Sigmoid colon (tissue), 6 donors: ENCODE measurements at regions not wholly inside any gene's neighbourhood (a gene's known extent, or its start where the extent isn't known, plus 50 kb on each side); places are given as distances from the start of the nearest gene placed in this dataset.

Experiments used
- DNase-seq: peaks from one replicate; pipeline ENCODE4 v3.0.0-alpha.2; 2019
- H3K27ac ChIP-seq, 4 donors: fragments of 200-600 bp; sonication (generic); one replicate each; pipeline ENCODE4 v1.5.1; 2016 to 2019; ENCODE audit warnings: mild to moderate bottlenecking in 1 of 4
- H3K27me3 ChIP-seq, 3 donors: fragments of 200-600 bp; sonication (generic); one replicate each; pipeline ENCODE4 v1.5.1; 2019; ENCODE audit warnings: mild to moderate bottlenecking in 1 of 3
- H3K36me3 ChIP-seq, 4 donors: fragments of 200-600 bp; sonication (generic); one replicate each; pipeline ENCODE4 v1.5.1; 2016 to 2019
- H3K4me1 ChIP-seq, 4 donors: fragments of 200-600 bp; sonication (generic); one replicate each; pipeline ENCODE4 v1.5.1; 2017 to 2019
- H3K4me3 ChIP-seq, 4 donors: fragments of 200-600 bp; sonication (generic); one replicate each; pipeline ENCODE4 v1.5.1; 2017 to 2019; ENCODE audit warnings: mild to moderate bottlenecking in 2 of 4, moderate library complexity in 1 of 4
- H3K9me3 ChIP-seq, 4 donors: fragments of 200-600 bp in 3 of 4; sonication (generic) in 3 of 4; one replicate each; pipeline versions ENCODE4 v1.5.1 to v1.6.1; 2013 to 2019
- EP300 ChIP-seq, 4 donors: sonication (generic); formaldehyde crosslinking; IDR thresholded peaks; one replicate each; pipeline ENCODE4 v1.6.1; 2017; ENCODE audit warnings: antibody characterized with exemption in 4 of 4
- POLR2A ChIP-seq, 2 donors: fragments of 450-650 bp; IDR thresholded peaks; one replicate each; pipeline ENCODE4 v1.6.1; 2016; ENCODE audit warnings: antibody characterized with exemption in 2 of 2, mild to moderate bottlenecking in 2 of 2, moderate library complexity in 2 of 2
- POLR2AphosphoS5 ChIP-seq, 4 donors: sonication (generic); formaldehyde crosslinking; IDR thresholded peaks; one replicate each; pipeline ENCODE4 v1.6.1; 2017; ENCODE audit warnings: antibody characterized with exemption in 4 of 4
- WGBS, 2 donors: extraction: QIAGEN DNeasy Blood & Tissue Kit; methylation state at CpG; one replicate each; pipeline ENCODE4 v1.1.7; 2013; 5-methylcytosine and 5-hydroxymethylcytosine counted together
- intact Hi-C: fragments of 100-400 bp; cut with DNase I; formaldehyde crosslinking; loops from one replicate; pipeline ENCODE4 v1.15.1; 2023
- TF ChIP-seq, protein P1 (sequence below), 4 experiments: fragments of 450-650 bp in 3 of 4; fragments of 200-600 bp in 1 of 4; IDR thresholded peaks; one replicate each; pipeline ENCODE4 v1.5.1; 2016 to 2019; ENCODE audit warnings: antibody characterized with exemption in 4 of 4, mild to moderate bottlenecking in 3 of 4, moderate library complexity in 2 of 4
- donor health status: healthy with polysubstance abuse.
- donor health status: healthy.

DNA sequence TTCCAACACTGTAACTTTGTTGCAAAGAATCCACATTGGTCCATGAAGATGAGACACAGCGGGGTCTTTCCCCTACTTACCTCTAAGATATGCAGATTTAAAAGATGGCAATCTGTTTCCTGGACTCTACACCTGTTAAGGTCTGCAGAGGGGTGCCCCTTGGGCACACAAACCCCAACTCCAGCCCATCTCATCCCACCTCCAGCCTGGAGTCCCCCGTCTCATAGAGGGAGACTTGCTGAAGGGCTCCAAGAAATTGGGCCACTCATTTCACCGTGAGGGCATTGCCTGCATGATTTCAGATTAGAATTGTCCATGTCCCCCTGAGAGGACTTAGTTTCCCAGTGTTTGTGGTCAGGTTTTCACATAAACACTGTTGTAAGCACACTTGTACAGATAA is 365.7 kb downstream of the IRX2 start:
- TF ChIP-seq, protein P1, sequence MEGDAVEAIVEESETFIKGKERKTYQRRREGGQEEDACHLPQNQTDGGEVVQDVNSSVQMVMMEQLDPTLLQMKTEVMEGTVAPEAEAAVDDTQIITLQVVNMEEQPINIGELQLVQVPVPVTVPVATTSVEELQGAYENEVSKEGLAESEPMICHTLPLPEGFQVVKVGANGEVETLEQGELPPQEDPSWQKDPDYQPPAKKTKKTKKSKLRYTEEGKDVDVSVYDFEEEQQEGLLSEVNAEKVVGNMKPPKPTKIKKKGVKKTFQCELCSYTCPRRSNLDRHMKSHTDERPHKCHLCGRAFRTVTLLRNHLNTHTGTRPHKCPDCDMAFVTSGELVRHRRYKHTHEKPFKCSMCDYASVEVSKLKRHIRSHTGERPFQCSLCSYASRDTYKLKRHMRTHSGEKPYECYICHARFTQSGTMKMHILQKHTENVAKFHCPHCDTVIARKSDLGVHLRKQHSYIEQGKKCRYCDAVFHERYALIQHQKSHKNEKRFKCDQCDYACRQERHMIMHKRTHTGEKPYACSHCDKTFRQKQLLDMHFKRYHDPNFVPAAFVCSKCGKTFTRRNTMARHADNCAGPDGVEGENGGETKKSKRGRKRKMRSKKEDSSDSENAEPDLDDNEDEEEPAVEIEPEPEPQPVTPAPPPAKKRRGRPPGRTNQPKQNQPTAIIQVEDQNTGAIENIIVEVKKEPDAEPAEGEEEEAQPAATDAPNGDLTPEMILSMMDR (IDR thresholded peaks at IDR 0.05), result no peak
- no peaks in the 10 kb centered on the region for H3K36me3 ChIP-seq
- H3K27ac ChIP-seq, result no peak overlapping the region
- no peaks in the 10 kb centered on the region for H3K9me3 ChIP-seq
- no peak overlapping the region for H3K4me3 ChIP-seq
- peaks cover 0 to 16% (median 0%) of the 10 kb centered on the region in 3 donors for H3K27me3 ChIP-seq
- peaks cover 0 to 6% (median 0%) of the 10 kb centered on the region in 4 donors for H3K4me1 ChIP-seq
- 50 to 84% methylated on average over 3 of the region's 3 CpGs for WGBS, 2 donors
- no peak for DNase-seq
- intact Hi-C loops, result no loop called here

DNA sequence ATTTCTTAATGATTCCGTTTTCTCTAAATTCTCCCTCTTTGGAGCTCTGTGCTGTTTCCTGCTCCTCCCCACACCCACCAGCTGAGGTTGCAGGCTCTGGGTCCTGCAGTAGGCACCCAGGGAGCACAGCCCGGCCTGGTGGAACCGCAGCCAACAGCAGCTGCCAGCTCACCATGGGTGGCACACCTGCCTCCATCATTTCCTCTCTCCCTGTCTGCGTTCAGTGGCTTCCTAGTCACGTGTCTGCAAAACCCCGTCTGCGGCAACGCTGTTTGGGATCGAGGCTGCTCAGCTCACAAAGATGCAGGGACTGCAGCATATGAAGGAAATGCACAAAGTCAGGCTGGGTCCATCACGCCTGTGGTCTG is 367.8 kb downstream of the IRX2 start:
- TF ChIP-seq EP300 (IDR thresholded peaks at IDR 0.05), result no peak
- no peak for TF ChIP-seq POLR2A (IDR thresholded peaks at IDR 0.05)
- H3K27me3 ChIP-seq, result peaks cover 0 to 13% (median 0%) of the 10 kb centered on the region in 3 donors
- intact Hi-C loops, result no loop called here
- no peaks in the 10 kb centered on the region for H3K9me3 ChIP-seq
- no peak for DNase-seq
- no peak overlapping the region for H3K4me3 ChIP-seq
- peaks cover 0 to 6% (median 0%) of the 10 kb centered on the region in 4 donors for H3K4me1 ChIP-seq
- WGBS, 2 donors, result 77 to 78% methylated on average over 10 of the region's 10 CpGs
- no peak overlapping the region for H3K27ac ChIP-seq
- no peaks in the 10 kb centered on the region for H3K36me3 ChIP-seq

DNA sequence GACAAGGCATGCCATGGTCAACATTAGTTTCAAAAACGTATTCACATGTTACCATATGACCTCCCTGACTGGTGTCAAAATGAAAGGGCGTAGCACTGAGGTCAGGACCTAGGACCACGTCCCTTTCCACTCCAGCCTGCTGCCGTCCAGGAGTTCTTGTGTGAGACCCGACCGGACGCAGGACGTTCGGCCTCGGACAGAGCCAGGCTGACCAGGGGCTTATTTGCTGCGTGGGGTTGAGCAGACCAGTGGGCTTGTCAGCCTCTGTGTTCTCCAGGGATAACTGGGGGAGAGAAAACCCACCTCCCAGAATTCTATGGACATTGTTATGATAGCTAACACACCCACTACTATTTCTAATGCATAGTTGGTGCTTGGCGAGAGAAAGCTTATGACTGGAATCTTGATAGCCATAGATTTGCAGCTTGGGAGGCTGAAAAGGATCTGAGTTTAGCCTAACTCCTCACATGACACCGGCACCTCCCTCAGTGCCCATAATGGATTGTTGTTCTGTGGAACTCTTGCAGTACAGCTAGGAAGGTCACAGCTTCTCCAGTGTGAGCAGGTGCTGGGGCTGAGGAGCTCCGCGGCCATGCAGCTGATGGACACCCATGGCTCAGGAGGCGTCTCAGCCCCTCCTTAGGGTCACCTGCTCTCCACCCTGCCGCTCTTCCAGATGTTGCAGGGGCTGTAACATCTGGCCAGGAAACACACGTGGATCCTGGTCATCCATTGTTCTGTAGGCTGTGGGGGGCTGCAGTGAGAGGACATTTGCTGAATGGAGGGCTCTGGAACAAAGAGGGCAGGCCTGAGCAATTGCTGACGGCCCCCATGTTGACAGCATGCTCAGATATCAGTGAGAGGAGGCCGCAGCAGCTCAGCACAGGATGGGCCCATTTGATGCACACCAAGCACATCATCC is 368.4 kb downstream of the IRX2 start:
- Histone ChIP-seq H3K4me1 (peaks cover 0 to 3% (median 0%) of the 10 kb centered on the region in 4 donors), H3K36me3 (no peaks in the 10 kb centered on the region), H3K9me3 (no peaks in the 10 kb centered on the region), H3K4me3 (no peak overlapping the region), H3K27ac (no peak overlapping the region), H3K27me3 (peaks cover 0 to 10% (median 0%) of the 10 kb centered on the region in 3 donors)
- TF ChIP-seq POLR2A (IDR thresholded peaks at IDR 0.05) (no peak), EP300 (IDR thresholded peaks at IDR 0.05) (no peak), POLR2AphosphoS5 (IDR thresholded peaks at IDR 0.05) (no peak)
- TF ChIP-seq, protein P1 (IDR thresholded peaks at IDR 0.05), result no peak
- DNase-seq, result no peak
- intact Hi-C loops, result no loop called here
- WGBS, 2 donors, result 75 to 78% methylated on average over 20 of the region's 20 CpGs

DNA sequence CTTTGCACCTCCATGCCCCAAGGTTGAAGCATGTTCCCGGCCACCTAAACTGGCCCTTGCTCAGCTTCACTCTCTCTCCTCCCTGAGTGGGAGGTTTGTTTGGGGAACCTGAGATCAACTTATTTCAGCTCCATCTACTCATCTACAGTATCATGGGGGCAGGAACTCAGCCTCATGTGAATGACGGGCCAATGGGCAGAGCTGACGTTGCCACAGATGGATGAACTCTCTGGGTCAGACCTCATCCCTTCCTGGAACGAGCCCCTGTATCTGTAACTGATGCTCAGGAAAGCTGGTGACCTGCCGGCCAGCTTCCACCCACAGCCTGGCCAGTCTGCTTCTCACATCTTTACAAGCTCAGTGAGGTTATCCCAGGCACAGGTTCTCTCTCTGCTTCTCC is 369.6 kb downstream of the IRX2 start:
- 82 to 86% methylated on average over 5 of the region's 5 CpGs for WGBS, 2 donors
- Histone ChIP-seq H3K27me3 (peaks cover 0 to 1% (median 0%) of the 10 kb centered on the region in 3 donors), H3K36me3 (no peaks in the 10 kb centered on the region), H3K4me3 (no peak overlapping the region), H3K9me3 (no peaks in the 10 kb centered on the region), H3K27ac (no peak overlapping the region), H3K4me1 (no peaks in the 10 kb centered on the region)
- no peak for DNase-seq
- TF ChIP-seq POLR2AphosphoS5 (IDR thresholded peaks at IDR 0.05) (no peak), POLR2A (IDR thresholded peaks at IDR 0.05) (no peak), EP300 (IDR thresholded peaks at IDR 0.05) (no peak)
- TF ChIP-seq, protein P1 (IDR thresholded peaks at IDR 0.05), result no peak
- intact Hi-C loops, result no loop called here

DNA sequence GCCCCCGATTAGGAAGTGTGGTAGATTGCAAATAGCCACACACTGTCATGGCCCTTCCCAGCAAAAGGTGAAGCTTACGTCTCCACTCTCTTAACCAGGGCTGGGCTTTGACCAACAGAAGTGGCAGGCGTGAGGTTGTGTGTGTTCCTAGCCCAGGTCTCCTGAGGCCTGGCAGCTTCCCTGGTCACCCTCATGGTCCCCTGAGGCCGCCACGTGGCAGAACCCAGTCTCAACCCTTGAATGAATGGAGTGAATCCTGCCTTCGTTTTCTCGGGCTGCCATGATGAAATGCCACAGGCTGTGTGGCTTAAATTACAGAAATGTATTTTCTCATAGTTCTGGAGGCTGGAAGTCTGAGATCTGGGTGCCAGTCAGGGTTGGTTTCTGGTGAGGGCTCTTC is 370.4 kb downstream of the IRX2 start:
- H3K9me3 ChIP-seq, result no peaks in the 10 kb centered on the region
- no peak for DNase-seq
- intact Hi-C loops, result no loop called here
- H3K36me3 ChIP-seq, result no peaks in the 10 kb centered on the region
- no peaks in the 10 kb centered on the region for H3K27me3 ChIP-seq
- H3K4me1 ChIP-seq, result no peaks in the 10 kb centered on the region
- H3K27ac ChIP-seq, result no peak overlapping the region
- WGBS, 2 donors, result 79 to 83% methylated on average over 7 of the region's 7 CpGs
- TF ChIP-seq EP300 (IDR thresholded peaks at IDR 0.05) (no peak), POLR2A (IDR thresholded peaks at IDR 0.05) (no peak), POLR2AphosphoS5 (IDR thresholded peaks at IDR 0.05) (no peak)
- TF ChIP-seq, protein P1 (IDR thresholded peaks at IDR 0.05), result no peak
- no peak overlapping the region for H3K4me3 ChIP-seq
